Astrocyte of the spinal cord (primary cell): ENCODE measurements at regions not wholly inside any gene's neighbourhood (a gene's known extent, or its start where the extent isn't known, plus 50 kb on each side); places are given as distances from the start of the nearest gene placed in this dataset.

Experiments used
- DNase-seq: peaks from one replicate; pipeline ENCODE4 v3.0.0; 2011; ENCODE audit warnings: low read depth, low spot score
- H3K4me3 ChIP-seq: 2 replicates; pipeline ENCODE4 v1.5.1; 2011; ENCODE audit warnings: low read depth, mild to moderate bottlenecking, low read length, moderate library complexity
- CTCF ChIP-seq: IDR thresholded peaks from 2 replicates; pipeline ENCODE4 v1.5.1; 2012; ENCODE audit warnings: low read depth, mild to moderate bottlenecking, low read length, inconsistent platforms
- in situ Hi-C: cut with HindIII; loops from 2 replicates; pipeline ENCODE4 v1.10.0; 2017; ENCODE audit warnings: low sequenced_read_pairs

DNA sequence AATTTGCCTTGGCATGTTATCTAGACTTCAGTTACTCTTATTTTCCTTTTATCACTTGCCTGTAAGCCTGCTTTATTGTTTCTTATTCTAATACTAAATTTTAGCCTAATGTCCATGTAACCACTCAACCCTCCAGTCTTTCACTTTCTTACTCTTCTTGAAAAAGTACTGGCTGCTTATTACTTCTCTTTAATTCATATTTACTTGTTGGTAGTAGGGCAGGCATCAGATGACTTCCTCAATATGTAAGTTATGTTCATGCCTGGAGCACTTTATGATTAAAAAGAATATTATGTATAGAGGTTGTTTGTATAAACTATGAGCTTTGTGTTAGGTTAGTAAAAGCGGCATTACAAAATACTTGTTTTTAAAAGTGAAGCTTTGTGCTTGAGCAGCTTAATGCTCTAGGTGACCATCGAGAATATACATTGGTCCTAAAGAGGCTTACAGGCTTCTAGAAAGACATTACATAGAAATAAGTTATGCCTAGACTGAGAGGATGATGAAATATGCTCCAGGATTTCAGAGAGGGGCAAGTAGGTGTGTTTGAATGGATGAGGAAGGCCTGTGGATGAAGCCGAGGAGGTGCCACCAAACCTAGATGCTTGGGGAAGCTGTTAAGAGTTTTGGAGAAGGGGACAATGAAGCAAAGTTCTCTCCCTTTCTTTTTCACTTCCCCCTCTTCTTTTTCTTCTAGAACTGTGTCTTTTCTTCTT lies 207.1 kb upstream of the HDAC9 start:
- TF ChIP-seq CTCF: no peak
- in situ Hi-C loops: no loop called here
- no peak for DNase-seq
- no peak overlapping the region for H3K4me3 ChIP-seq

DNA sequence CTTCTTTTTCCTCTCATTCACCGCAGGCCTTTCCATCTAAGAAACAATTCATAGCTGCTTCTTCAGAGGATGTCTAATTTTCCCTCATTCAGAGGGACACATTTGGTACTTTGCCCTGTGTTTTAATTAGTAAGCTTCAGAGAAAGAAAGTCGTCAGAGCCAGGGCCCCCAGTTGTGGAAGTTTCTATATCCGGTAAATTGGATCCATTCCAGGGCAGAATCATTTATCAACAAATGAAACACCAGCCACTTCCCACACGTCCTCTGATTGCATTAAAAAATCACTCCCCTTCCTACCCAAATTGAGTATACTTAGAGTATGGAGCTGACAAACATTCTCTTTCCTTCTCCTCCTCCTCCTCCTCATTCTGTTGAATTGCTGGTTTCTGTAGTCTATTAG lies 205.8 kb upstream of the HDAC9 start:
- no peak for TF ChIP-seq CTCF
- no peak overlapping the region for H3K4me3 ChIP-seq
- in situ Hi-C loops: no loop called here
- no peak for DNase-seq

DNA sequence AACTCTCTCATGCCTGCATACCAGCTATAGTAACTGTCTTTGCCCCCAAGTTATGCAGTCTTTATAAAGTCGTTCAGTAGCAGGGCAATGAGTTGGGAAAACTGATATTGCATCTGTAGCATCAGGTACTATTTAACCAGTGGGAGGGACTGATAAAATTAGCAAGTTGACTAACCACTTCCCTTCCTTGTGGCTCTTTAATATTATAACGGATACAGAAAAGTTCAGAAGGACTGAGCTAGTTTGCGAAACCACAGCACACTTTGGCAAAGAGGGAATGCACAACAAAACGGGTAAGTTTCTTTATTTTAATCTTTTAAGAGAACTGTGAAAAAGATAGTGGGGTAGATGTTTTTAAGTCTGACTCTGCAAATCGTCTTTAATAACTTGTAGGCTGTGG lies 205.3 kb upstream of the HDAC9 start:
- DNase-seq: no peak
- no peak overlapping the region for H3K4me3 ChIP-seq
- in situ Hi-C loops: no loop called here
- TF ChIP-seq CTCF: no peak

GRCh38 chr7:18290865-18291264 lies 204.7 kb upstream of the HDAC9 start:
- in situ Hi-C loops: no loop called here
- no peak for DNase-seq
- no peak for TF ChIP-seq CTCF
- no peak overlapping the region for H3K4me3 ChIP-seq

DNA sequence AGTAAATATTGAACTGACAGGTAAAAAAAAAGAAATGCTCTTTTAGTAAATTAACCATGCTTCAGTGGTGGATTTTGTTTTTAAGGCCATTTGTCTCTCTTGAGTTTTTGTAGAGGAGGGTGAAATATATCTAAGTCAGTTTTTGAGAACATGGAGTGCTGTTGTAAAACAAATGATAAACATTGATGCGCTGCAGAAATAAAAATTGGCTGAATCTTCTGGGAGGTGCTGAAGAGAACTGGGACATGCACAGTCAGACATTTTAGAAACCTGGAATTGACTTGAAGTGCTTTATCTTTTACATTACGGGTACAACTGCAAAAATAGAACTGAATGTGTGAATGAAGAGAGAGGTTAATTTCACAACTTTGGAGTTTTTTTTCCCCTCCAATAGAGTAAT lies 203.0 kb upstream of the HDAC9 start:
- DNase-seq: no peak
- in situ Hi-C loops: no loop called here
- H3K4me3 ChIP-seq: no peak overlapping the region
- TF ChIP-seq CTCF: no peak

DNA sequence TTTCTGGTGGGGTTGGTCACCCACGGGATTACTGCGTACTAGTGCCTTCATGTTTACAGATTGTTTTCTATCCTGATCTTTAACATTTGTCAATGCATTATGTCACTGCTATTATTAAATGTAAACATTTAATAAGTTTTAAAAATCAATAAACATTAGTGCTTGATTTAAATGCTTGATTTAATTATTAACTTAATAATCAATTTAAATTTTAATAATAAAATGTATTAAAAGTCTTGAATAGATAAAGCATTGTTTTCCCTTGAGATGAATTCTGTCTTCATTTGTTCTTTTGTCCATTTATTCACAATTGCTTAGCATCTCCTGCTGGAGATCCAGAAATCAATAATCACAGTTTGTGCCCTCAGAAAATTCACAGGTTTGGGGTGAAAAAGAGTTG lies 201.8 kb upstream of the HDAC9 start:
- in situ Hi-C loops: no loop called here
- no peak for DNase-seq
- no peak for TF ChIP-seq CTCF
- no peak overlapping the region for H3K4me3 ChIP-seq
